Upper lobe of left lung (tissue), 6 donors: ENCODE measurements at regions not wholly inside any gene's neighbourhood (a gene's known extent, or its start where the extent isn't known, plus 50 kb on each side); places are given as distances from the start of the nearest gene placed in this dataset.

Experiments
- ATAC-seq, 2 donors: fragments of 200-7000 bp; cut with Tn5 transposase; one replicate each; pipeline ENCODE4 v1.9.1; 2022; ENCODE audit warnings: mild to moderate bottlenecking in 2 of 2, moderate library complexity in 2 of 2; ENCODE audit not compliant: low FRiP score in 2 of 2
- DNase-seq, 2 donors: peaks; one replicate each; pipeline ENCODE4 v3.0.0-alpha.2; 2019 to 2020
- H3K27ac ChIP-seq, 4 donors: fragments of 200-600 bp; sonication (generic); one replicate each; pipeline ENCODE4 v1.5.1; 2016 to 2019
- H3K27me3 ChIP-seq, 4 donors: fragments of 200-600 bp; sonication (generic); one replicate each; pipeline ENCODE4 v1.5.1; 2017 to 2019
- H3K36me3 ChIP-seq, 4 donors: fragments of 200-600 bp; sonication (generic); one replicate each; pipeline ENCODE4 v1.5.1; 2016 to 2019
- H3K4me1 ChIP-seq, 4 donors: fragments of 200-600 bp; sonication (generic); one replicate each; pipeline ENCODE4 v1.5.1; 2018 to 2019
- H3K4me3 ChIP-seq, 4 donors: fragments of 200-600 bp; sonication (generic); one replicate each; pipeline ENCODE4 v1.5.1; 2017 to 2019; ENCODE audit warnings: mild to moderate bottlenecking in 2 of 4, moderate library complexity in 1 of 4
- H3K9me3 ChIP-seq, 4 donors: fragments of 200-600 bp; sonication (generic); one replicate each; pipeline ENCODE4 v1.5.1; 2018 to 2019
- CTCF ChIP-seq, 6 experiments: fragments of 450-650 bp in 4 of 6; fragments of 200-600 bp in 2 of 6; sonication (generic) in 2 of 6; IDR thresholded peaks; one replicate each; pipeline ENCODE4 v1.5.1; 2016 to 2019; ENCODE audit warnings: antibody characterized with exemption in 6 of 6
- EP300 ChIP-seq, 4 donors: sonication (generic); formaldehyde crosslinking; IDR thresholded peaks; one replicate each; pipeline ENCODE4 v1.5.1; 2017; ENCODE audit warnings: antibody characterized with exemption in 4 of 4, control low read depth in 2 of 4
- POLR2A ChIP-seq, 4 donors: fragments of 450-650 bp; IDR thresholded peaks; one replicate each; pipeline ENCODE4 v1.5.1; 2016 to 2017; ENCODE audit warnings: antibody characterized with exemption in 4 of 4, mild to moderate bottlenecking in 2 of 4
- POLR2AphosphoS5 ChIP-seq, 2 donors: sonication (generic); formaldehyde crosslinking; IDR thresholded peaks; one replicate each; pipeline ENCODE4 v1.5.1; 2017; ENCODE audit warnings: antibody characterized with exemption in 2 of 2
- WGBS, 2 donors: methylation state at CpG; one replicate each; pipeline ENCODE4 v1.1.5; 2017 to 2018; 5-methylcytosine and 5-hydroxymethylcytosine counted together
- donor health status: DM: no; HTN: no; CAD: no; lungs with moderate emphysema.
- donor health status: DM: no; HTN: yes; CAD: no; lungs with severe emphysema.

DNA sequence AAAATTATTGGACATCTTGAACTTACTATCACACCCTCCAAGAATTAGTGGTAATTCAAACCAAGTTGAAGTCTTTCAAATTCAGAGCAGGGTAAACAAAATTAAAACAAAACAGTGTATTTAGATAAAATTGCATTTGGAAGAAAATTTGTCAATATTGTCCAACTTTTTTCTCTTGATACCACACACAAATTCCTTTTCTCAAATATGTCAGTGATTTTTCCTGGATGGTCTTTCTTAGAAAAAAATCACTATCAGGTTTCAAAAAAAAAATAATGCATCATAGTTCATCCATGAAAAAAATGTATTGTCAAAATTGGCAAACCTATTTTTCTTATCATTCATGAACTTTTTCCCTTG, 667.1 kb downstream of the TENT5A start:
- Histone ChIP-seq H3K9me3 (no peaks in the 10 kb centered on the region), H3K36me3 (no peaks in the 10 kb centered on the region), H3K27ac (no peak overlapping the region), H3K4me3 (no peak overlapping the region), H3K27me3 (no peaks in the 10 kb centered on the region), H3K4me1 (no peaks in the 10 kb centered on the region)
- ATAC-seq (no peak), DNase-seq (no peak)
- TF ChIP-seq CTCF (IDR thresholded peaks at IDR 0.05), result no peak
- no peak for TF ChIP-seq EP300 (IDR thresholded peaks at IDR 0.05)
- no peak for TF ChIP-seq POLR2AphosphoS5 (IDR thresholded peaks at IDR 0.05)
- no peak for TF ChIP-seq POLR2A (IDR thresholded peaks at IDR 0.05)

- DNase-seq, result no peak
Observed at GRCh38 chr6:81084776-81085430, 667.6 kb downstream of the TENT5A start.

DNA sequence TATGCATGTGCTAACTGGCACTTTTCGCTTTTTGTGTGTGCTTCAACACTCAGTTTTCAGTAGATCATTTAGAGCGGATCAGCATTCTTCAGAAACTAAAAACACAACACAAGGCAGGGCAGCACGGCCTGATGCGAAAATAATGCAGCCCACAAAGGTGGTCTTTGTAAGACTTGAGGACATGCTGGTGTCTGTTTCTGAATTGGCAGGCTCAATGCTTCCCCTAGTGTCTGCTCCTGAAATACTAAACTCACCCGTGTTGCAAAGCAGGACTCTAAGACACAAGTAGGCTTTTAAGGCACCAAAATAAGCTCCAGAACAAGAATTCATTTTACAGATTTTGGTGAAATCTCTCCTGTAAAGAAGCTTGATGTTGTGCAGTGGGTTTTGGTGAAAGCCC, 676.5 kb downstream of the TENT5A start:
- Histone ChIP-seq H3K9me3 (no peaks in the 10 kb centered on the region), H3K4me3 (no peak overlapping the region), H3K27me3 (no peaks in the 10 kb centered on the region), H3K36me3 (no peaks in the 10 kb centered on the region), H3K27ac (no peak overlapping the region), H3K4me1 (no peaks in the 10 kb centered on the region)
- TF ChIP-seq POLR2A (IDR thresholded peaks at IDR 0.05) (no peak), EP300 (IDR thresholded peaks at IDR 0.05) (no peak), POLR2AphosphoS5 (IDR thresholded peaks at IDR 0.05) (no peak), CTCF (IDR thresholded peaks at IDR 0.05) (no peak)
- ATAC-seq (no peak), DNase-seq (no peak)
- 58 to 63% methylated on average over 5 of the region's 5 CpGs for WGBS, 2 donors

More at GRCh38 chr6:81084776-81085430, 667.6 kb downstream of the TENT5A start:
- no peaks in the 10 kb centered on the region for H3K9me3 ChIP-seq
- no peak for ATAC-seq
- no peak for TF ChIP-seq POLR2AphosphoS5 (IDR thresholded peaks at IDR 0.05)
- no peak for TF ChIP-seq POLR2A (IDR thresholded peaks at IDR 0.05)
- TF ChIP-seq EP300 (IDR thresholded peaks at IDR 0.05), result no peak
- TF ChIP-seq CTCF (IDR thresholded peaks at IDR 0.05), result no peak
- H3K36me3 ChIP-seq, result no peaks in the 10 kb centered on the region
- no peaks in the 10 kb centered on the region for H3K4me1 ChIP-seq
- H3K27ac ChIP-seq, result no peak overlapping the region
- no peak overlapping the region for H3K4me3 ChIP-seq
- WGBS, 2 donors, result 76 to 77% methylated on average over 6 of the region's 6 CpGs
- no peaks in the 10 kb centered on the region for H3K27me3 ChIP-seq

GRCh38 chr6:81073318-81073717, 679.2 kb downstream of the TENT5A start:
- Histone ChIP-seq H3K36me3 (no peaks in the 10 kb centered on the region), H3K4me3 (no peak overlapping the region), H3K9me3 (no peaks in the 10 kb centered on the region), H3K4me1 (no peaks in the 10 kb centered on the region), H3K27ac (no peak overlapping the region), H3K27me3 (no peaks in the 10 kb centered on the region)
- DNase-seq, result no peak
- ATAC-seq, result no peak
- no peak for TF ChIP-seq CTCF (IDR thresholded peaks at IDR 0.05)
- no peak for TF ChIP-seq POLR2AphosphoS5 (IDR thresholded peaks at IDR 0.05)
- TF ChIP-seq POLR2A (IDR thresholded peaks at IDR 0.05), result no peak
- no peak for TF ChIP-seq EP300 (IDR thresholded peaks at IDR 0.05)

DNA sequence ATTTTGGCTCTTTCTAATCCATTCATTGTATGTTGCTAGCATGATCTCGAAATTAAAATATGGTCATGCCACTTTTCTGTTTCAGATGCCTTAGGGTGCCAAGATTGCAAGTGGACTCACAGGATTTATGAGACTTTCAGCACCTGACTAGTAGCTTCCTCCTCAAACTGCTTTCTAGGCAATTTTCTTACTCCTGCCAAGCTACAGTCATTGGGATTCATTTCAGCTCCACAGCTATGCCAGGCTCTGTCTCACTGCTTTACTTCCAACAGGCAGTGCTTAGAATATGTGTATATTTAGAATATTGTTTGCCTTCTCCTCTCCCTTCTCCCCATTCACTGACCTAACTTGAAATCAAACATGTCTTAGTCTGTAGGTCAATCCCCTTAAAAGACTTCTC, 681.4 kb downstream of the TENT5A start:
- WGBS, 2 donors, result 83 to 86% methylated on average over 1 of the region's 1 CpG
- no peak overlapping the region for H3K4me3 ChIP-seq
- TF ChIP-seq CTCF (IDR thresholded peaks at IDR 0.05), result no peak
- no peak for TF ChIP-seq POLR2A (IDR thresholded peaks at IDR 0.05)
- no peak for TF ChIP-seq EP300 (IDR thresholded peaks at IDR 0.05)
- no peak for TF ChIP-seq POLR2AphosphoS5 (IDR thresholded peaks at IDR 0.05)

More for the DNA sequence above, 681.4 kb downstream of the TENT5A start:
- no peaks in the 10 kb centered on the region for H3K4me1 ChIP-seq
- no peaks in the 10 kb centered on the region for H3K9me3 ChIP-seq
- ATAC-seq (no peak), DNase-seq (no peak)
- no peaks in the 10 kb centered on the region for H3K36me3 ChIP-seq
- no peaks in the 10 kb centered on the region for H3K27me3 ChIP-seq
- no peak overlapping the region for H3K27ac ChIP-seq
